ENCODE measurements at regions not wholly inside any gene's neighbourhood (a gene's known extent, or its start where the extent isn't known, plus 50 kb on each side); places are given as distances from the start of the nearest gene placed in this dataset.

DNA sequence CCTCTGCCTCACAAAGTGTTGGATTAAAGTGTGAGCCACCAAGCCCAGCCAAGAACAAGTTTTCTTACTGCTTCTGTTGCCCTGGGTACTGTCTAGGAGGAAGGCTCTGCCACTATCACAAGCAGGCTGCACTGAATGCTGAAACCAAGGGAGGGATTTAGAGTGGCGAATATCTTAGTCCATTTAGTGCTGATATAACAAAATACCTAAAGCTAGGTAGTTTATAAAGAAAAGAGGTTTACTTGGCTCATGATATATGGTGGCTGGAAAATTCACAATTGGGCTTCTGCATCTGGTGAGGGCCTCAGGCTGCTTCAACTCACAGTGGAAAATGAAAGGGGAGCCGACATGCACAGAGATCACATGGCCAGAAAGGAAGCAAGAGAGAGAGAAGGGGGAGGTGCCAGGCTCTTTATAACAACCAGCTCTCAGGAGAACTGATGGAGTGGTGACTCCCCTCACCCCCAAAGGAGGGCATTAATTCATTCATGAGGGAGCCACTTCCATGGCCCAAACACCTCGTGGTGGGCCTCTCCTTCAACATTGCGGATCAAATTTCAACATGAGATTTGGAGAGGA, 146.0 kb upstream of the SERPINE2 start (continued):
- TF ChIP-seq, protein P1, sequence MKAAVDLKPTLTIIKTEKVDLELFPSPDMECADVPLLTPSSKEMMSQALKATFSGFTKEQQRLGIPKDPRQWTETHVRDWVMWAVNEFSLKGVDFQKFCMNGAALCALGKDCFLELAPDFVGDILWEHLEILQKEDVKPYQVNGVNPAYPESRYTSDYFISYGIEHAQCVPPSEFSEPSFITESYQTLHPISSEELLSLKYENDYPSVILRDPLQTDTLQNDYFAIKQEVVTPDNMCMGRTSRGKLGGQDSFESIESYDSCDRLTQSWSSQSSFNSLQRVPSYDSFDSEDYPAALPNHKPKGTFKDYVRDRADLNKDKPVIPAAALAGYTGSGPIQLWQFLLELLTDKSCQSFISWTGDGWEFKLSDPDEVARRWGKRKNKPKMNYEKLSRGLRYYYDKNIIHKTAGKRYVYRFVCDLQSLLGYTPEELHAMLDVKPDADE (IDR thresholded peaks at IDR 0.05): no peak
- no peak for TF ChIP-seq ZNF331 (CRISPR knock-in tag; IDR thresholded peaks at IDR 0.05; ENCODE audit: low read depth)
- TF ChIP-seq JUNB (IDR thresholded peaks at IDR 0.05; ENCODE audit: unreplicated experiment): no peak
- TF ChIP-seq STAT1 (IDR thresholded peaks at IDR 0.05; ENCODE audit: unreplicated experiment): no peak
- TF ChIP-seq ZNF114 (CRISPR knock-in tag; IDR thresholded peaks at IDR 0.05): no peak
- TF ChIP-seq, protein P2, sequence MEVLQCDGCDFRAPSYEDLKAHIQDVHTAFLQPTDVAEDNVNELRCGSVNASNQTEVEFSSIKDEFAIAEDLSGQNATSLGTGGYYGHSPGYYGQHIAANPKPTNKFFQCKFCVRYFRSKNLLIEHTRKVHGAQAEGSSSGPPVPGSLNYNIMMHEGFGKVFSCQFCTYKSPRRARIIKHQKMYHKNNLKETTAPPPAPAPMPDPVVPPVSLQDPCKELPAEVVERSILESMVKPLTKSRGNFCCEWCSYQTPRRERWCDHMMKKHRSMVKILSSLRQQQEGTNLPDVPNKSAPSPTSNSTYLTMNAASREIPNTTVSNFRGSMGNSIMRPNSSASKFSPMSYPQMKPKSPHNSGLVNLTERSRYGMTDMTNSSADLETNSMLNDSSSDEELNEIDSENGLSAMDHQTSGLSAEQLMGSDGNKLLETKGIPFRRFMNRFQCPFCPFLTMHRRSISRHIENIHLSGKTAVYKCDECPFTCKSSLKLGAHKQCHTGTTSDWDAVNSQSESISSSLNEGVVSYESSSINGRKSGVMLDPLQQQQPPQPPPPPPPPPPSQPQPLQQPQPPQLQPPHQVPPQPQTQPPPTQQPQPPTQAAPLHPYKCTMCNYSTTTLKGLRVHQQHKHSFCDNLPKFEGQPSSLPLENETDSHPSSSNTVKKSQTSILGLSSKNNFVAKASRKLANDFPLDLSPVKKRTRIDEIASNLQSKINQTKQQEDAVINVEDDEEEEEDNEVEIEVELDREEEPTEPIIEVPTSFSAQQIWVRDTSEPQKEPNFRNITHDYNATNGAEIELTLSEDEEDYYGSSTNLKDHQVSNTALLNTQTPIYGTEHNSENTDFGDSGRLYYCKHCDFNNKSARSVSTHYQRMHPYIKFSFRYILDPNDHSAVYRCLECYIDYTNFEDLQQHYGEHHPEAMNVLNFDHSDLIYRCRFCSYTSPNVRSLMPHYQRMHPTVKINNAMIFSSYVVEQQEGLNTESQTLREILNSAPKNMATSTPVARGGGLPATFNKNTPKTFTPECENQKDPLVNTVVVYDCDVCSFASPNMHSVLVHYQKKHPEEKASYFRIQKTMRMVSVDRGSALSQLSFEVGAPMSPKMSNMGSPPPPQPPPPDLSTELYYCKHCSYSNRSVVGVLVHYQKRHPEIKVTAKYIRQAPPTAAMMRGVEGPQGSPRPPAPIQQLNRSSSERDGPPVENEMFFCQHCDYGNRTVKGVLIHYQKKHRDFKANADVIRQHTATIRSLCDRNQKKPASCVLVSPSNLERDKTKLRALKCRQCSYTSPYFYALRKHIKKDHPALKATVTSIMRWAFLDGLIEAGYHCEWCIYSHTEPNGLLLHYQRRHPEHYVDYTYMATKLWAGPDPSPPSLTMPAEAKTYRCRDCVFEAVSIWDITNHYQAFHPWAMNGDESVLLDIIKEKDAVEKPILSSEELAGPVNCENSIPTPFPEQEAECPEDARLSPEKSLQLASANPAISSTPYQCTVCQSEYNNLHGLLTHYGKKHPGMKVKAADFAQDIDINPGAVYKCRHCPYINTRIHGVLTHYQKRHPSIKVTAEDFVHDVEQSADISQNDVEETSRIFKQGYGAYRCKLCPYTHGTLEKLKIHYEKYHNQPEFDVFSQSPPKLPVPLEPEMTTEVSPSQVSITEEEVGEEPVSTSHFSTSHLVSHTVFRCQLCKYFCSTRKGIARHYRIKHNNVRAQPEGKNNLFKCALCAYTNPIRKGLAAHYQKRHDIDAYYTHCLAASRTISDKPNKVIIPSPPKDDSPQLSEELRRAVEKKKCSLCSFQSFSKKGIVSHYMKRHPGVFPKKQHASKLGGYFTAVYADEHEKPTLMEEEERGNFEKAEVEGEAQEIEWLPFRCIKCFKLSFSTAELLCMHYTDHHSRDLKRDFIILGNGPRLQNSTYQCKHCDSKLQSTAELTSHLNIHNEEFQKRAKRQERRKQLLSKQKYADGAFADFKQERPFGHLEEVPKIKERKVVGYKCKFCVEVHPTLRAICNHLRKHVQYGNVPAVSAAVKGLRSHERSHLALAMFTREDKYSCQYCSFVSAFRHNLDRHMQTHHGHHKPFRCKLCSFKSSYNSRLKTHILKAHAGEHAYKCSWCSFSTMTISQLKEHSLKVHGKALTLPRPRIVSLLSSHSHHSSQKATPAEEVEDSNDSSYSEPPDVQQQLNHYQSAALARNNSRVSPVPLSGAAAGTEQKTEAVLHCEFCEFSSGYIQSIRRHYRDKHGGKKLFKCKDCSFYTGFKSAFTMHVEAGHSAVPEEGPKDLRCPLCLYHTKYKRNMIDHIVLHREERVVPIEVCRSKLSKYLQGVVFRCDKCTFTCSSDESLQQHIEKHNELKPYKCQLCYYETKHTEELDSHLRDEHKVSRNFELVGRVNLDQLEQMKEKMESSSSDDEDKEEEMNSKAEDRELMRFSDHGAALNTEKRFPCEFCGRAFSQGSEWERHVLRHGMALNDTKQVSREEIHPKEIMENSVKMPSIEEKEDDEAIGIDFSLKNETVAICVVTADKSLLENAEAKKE (CRISPR knock-in tag; IDR thresholded peaks at IDR 0.05): no peak
- no peak for TF ChIP-seq EZH2phosphoT487 (IDR thresholded peaks at IDR 0.05; ENCODE audit: unreplicated experiment)
- TF ChIP-seq NANOG (IDR thresholded peaks at IDR 0.05; ENCODE audit: borderline replicate concordance): no peak

DNA sequence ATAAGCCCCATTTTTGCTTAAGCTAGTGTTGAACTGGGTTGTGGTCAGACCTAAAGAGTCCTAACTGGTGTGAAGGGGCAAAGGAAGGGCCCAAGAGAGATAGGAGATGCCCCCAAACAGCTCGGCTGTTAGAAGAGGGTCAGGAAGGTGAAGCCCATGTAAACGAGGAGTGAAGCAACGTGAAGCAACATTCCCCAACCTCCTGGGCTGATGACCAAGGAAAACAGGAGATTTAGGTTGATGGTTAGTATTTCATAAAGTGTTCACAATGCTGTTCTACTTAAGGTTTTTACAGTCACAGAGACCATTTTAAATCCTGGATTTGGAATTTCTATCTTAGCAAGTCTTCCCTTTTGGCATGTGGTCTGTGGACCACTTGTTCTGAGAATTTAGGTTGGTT, 144.0 kb upstream of the SERPINE2 start:
- Histone ChIP-seq H3K9me2 (ENCODE audit: insufficient read depth) (no peaks in the 10 kb centered on the region), H2AFZ (no peak overlapping the region), H3K79me2 (replicated peaks; ENCODE audit: insufficient read depth) (no peaks in the 10 kb centered on the region), H3K27me3 (ENCODE audit: insufficient read depth) (no peaks in the 10 kb centered on the region), H3F3A (replicated peaks; ENCODE audit: low read depth) (no peaks in the 10 kb centered on the region), H4K20me1 (replicated peaks; ENCODE audit: insufficient read depth) (no peaks in the 10 kb centered on the region), H3K36me3 (ENCODE audit: insufficient read depth) (no peaks in the 10 kb centered on the region), H3K4me3 (no peak overlapping the region), H3K4me1 (ENCODE audit: insufficient read depth) (no peaks in the 10 kb centered on the region), H3K27ac (ENCODE audit: low read depth) (no peak overlapping the region), H3K4me2 (no peak overlapping the region)
- no peaks in the 10 kb centered on the region for H3K36me3 Mint-ChIP-seq (ENCODE audit: low read depth)
- peaks cover 5% of the 10 kb centered on the region; the same call in 2 of the 3 replicates for H3K4me1 Mint-ChIP-seq
- H3K9me3 Mint-ChIP-seq: peaks cover 2% of the 10 kb centered on the region; the same call in 1 of the 3 replicates
- ATAC-seq: no peak
- no peak for DNase-seq (ENCODE audit: low spot score)
- H3K4me3 Mint-ChIP-seq: no peak overlapping the region
- H3K27me3 Mint-ChIP-seq (ENCODE audit: insufficient read depth, low read depth, poor library complexity): peaks cover 3% of the 10 kb centered on the region
- no peak overlapping the region for H3K27ac Mint-ChIP-seq
- TF ChIP-seq, protein P3, sequence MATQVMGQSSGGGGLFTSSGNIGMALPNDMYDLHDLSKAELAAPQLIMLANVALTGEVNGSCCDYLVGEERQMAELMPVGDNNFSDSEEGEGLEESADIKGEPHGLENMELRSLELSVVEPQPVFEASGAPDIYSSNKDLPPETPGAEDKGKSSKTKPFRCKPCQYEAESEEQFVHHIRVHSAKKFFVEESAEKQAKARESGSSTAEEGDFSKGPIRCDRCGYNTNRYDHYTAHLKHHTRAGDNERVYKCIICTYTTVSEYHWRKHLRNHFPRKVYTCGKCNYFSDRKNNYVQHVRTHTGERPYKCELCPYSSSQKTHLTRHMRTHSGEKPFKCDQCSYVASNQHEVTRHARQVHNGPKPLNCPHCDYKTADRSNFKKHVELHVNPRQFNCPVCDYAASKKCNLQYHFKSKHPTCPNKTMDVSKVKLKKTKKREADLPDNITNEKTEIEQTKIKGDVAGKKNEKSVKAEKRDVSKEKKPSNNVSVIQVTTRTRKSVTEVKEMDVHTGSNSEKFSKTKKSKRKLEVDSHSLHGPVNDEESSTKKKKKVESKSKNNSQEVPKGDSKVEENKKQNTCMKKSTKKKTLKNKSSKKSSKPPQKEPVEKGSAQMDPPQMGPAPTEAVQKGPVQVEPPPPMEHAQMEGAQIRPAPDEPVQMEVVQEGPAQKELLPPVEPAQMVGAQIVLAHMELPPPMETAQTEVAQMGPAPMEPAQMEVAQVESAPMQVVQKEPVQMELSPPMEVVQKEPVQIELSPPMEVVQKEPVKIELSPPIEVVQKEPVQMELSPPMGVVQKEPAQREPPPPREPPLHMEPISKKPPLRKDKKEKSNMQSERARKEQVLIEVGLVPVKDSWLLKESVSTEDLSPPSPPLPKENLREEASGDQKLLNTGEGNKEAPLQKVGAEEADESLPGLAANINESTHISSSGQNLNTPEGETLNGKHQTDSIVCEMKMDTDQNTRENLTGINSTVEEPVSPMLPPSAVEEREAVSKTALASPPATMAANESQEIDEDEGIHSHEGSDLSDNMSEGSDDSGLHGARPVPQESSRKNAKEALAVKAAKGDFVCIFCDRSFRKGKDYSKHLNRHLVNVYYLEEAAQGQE (IDR thresholded peaks at IDR 0.05; ENCODE audit: unreplicated experiment): no peak
- TF ChIP-seq STAT1 (IDR thresholded peaks at IDR 0.05; ENCODE audit: unreplicated experiment) (no peak), EZH2phosphoT487 (IDR thresholded peaks at IDR 0.05; ENCODE audit: unreplicated experiment) (no peak), POLR2AphosphoS5 (IDR thresholded peaks at IDR 0.05; ENCODE audit: low read depth) (no peak), EZH2 (IDR thresholded peaks at IDR 0.05; ENCODE audit: low read depth, unreplicated experiment) (no peak), ZNF331 (CRISPR knock-in tag; IDR thresholded peaks at IDR 0.05; ENCODE audit: low read depth) (no peak), ZNF114 (CRISPR knock-in tag; IDR thresholded peaks at IDR 0.05) (no peak), NANOG (IDR thresholded peaks at IDR 0.05; ENCODE audit: borderline replicate concordance) (no peak), JUNB (IDR thresholded peaks at IDR 0.05; ENCODE audit: unreplicated experiment) (no peak), CREB1 (CRISPR knock-in tag; IDR thresholded peaks at IDR 0.05; ENCODE audit: low read depth) (no peak)
- TF ChIP-seq, protein P1 (IDR thresholded peaks at IDR 0.05): no peak
